PFSK-1 (cell line): ENCODE measurements at regions not wholly inside any gene's neighbourhood (a gene's known extent, or its start where the extent isn't known, plus 50 kb on each side); places are given as distances from the start of the nearest gene placed in this dataset.

Experiments used
- POLR2AphosphoS5 ChIP-seq: IDR thresholded peaks from 2 replicates; pipeline ENCODE4 v1.6.1; 2012; ENCODE audit warnings: low read depth, mild to moderate bottlenecking, control low read depth, low read length, moderate library complexity
- REST ChIP-seq, 2 experiments: IDR thresholded peaks; 2 replicates each; pipeline versions ENCODE4 v1.6.1 to v1.8.0; 2011 to 2012; ENCODE audit warnings: low read depth in 2 of 2, low read length in 2 of 2, control low read depth in 1 of 2, inconsistent platforms in 1 of 2, mild to moderate bottlenecking in 1 of 2, moderate library complexity in 1 of 2; ENCODE audit not compliant: insufficient read depth in 1 of 2

GRCh38 chr3:159795042-159795441 is 193.6 kb upstream of the IL12A start:
- TF ChIP-seq REST (IDR thresholded peaks at IDR 0.05; ENCODE audit: insufficient read depth in 1 of 2, low read depth in 2 of 2, low read length in 2 of 2) (no peak), POLR2AphosphoS5 (no peak)
